ENCODE measurements at regions not wholly inside any gene's neighbourhood (a gene's known extent, or its start where the extent isn't known, plus 50 kb on each side); places are given as distances from the start of the nearest gene placed in this dataset.

DNA sequence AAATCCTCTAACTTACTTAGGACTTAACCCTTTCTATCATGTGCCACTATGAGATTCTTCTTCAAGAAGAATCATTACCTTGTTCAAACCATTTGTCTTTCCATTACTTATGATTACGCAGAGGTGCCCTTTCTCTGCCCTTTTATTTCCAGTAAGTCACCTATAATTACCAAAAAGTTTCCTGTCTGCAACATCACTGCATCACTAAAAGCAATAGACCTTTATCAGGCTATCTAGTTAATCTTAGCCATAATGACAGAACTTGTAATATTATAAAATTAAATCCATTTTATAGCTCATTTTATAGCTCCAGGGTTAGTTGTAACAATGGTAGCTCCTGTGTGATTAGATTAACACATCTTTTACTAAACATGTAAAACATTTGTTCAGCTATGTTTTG, 673.6 kb upstream of the PITX2 start:
- H3K27ac Mint-ChIP-seq (ENCODE audit: unreplicated experiment), result no peak overlapping the region
- H3K36me3 Mint-ChIP-seq (ENCODE audit: low read depth), result no peaks in the 10 kb centered on the region
- H3K27me3 Mint-ChIP-seq (ENCODE audit: low read depth), result peaks cover 50% of the 10 kb centered on the region
- no peak overlapping the region for H3K4me3 Mint-ChIP-seq (ENCODE audit: unreplicated experiment)
- no peak for DNase-seq (ENCODE audit: low spot score)
- peaks cover 9% of the 10 kb centered on the region for H3K9me3 Mint-ChIP-seq (ENCODE audit: low read depth)
- H3K4me1 Mint-ChIP-seq (ENCODE audit: low read depth), result no peaks in the 10 kb centered on the region
- TF ChIP-seq, protein P1, sequence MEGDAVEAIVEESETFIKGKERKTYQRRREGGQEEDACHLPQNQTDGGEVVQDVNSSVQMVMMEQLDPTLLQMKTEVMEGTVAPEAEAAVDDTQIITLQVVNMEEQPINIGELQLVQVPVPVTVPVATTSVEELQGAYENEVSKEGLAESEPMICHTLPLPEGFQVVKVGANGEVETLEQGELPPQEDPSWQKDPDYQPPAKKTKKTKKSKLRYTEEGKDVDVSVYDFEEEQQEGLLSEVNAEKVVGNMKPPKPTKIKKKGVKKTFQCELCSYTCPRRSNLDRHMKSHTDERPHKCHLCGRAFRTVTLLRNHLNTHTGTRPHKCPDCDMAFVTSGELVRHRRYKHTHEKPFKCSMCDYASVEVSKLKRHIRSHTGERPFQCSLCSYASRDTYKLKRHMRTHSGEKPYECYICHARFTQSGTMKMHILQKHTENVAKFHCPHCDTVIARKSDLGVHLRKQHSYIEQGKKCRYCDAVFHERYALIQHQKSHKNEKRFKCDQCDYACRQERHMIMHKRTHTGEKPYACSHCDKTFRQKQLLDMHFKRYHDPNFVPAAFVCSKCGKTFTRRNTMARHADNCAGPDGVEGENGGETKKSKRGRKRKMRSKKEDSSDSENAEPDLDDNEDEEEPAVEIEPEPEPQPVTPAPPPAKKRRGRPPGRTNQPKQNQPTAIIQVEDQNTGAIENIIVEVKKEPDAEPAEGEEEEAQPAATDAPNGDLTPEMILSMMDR (IDR thresholded peaks at IDR 0.05), result no peak

- no peak for DNase-seq (ENCODE audit: low spot score)
- H3K4me3 Mint-ChIP-seq (ENCODE audit: unreplicated experiment), result no peak overlapping the region
- H3K36me3 Mint-ChIP-seq (ENCODE audit: low read depth), result peaks cover 2% of the 10 kb centered on the region
- peaks cover 17% of the 10 kb centered on the region for H3K9me3 Mint-ChIP-seq (ENCODE audit: low read depth)
- H3K4me1 Mint-ChIP-seq (ENCODE audit: low read depth), result no peaks in the 10 kb centered on the region
- TF ChIP-seq, protein P1 (IDR thresholded peaks at IDR 0.05), result no peak
- no peak overlapping the region for H3K27ac Mint-ChIP-seq (ENCODE audit: unreplicated experiment)
- H3K27me3 Mint-ChIP-seq (ENCODE audit: low read depth), result peaks cover 35% of the 10 kb centered on the region
Observed at GRCh38 chr4:111303806-111304205, 680.9 kb upstream of the PITX2 start.

- Mint-ChIP-seq H3K4me1 (ENCODE audit: low read depth) (peaks cover 30% of the 10 kb centered on the region), H3K27ac (ENCODE audit: unreplicated experiment) (peak overlapping the region; percentile 68), H3K36me3 (ENCODE audit: low read depth) (no peaks in the 10 kb centered on the region), H3K27me3 (ENCODE audit: low read depth) (no peaks in the 10 kb centered on the region), H3K4me3 (ENCODE audit: unreplicated experiment) (peak overlapping the region; percentile 44), H3K9me3 (ENCODE audit: low read depth) (no peaks in the 10 kb centered on the region)
- no peak for DNase-seq (ENCODE audit: low spot score)
- TF ChIP-seq, protein P1 (IDR thresholded peaks at IDR 0.05), result no peak
Observed at GRCh38 chr4:111323496-111323895, 700.6 kb upstream of the PITX2 start.

DNA sequence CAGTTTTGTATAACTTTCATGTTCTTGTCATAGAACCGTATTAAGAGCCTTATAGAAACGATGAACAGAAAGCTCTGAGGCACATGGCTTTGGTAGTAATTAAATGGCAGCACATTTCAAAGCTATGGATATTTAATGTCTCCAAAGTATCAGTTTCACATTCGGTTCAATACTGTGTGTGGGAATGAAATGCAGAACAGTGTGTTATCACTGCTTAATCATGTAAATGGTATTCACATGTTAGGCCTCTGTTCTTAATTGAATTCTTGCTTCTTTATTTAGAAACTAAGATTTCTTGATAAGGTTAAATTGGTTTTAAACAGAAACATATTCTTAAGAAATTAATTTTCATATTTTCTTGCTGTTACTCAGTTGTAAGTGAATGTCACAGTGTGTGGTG, 701.0 kb upstream of the PITX2 start:
- Mint-ChIP-seq H3K9me3 (ENCODE audit: low read depth) (no peaks in the 10 kb centered on the region), H3K4me3 (ENCODE audit: unreplicated experiment) (peak overlapping the region; percentile 44), H3K27me3 (ENCODE audit: low read depth) (no peaks in the 10 kb centered on the region), H3K4me1 (ENCODE audit: low read depth) (peaks cover 30% of the 10 kb centered on the region), H3K27ac (ENCODE audit: unreplicated experiment) (peak overlapping the region; percentile 68), H3K36me3 (ENCODE audit: low read depth) (no peaks in the 10 kb centered on the region)
- DNase-seq (ENCODE audit: low spot score), result no peak
- TF ChIP-seq, protein P1 (IDR thresholded peaks at IDR 0.05), result no peak

DNA sequence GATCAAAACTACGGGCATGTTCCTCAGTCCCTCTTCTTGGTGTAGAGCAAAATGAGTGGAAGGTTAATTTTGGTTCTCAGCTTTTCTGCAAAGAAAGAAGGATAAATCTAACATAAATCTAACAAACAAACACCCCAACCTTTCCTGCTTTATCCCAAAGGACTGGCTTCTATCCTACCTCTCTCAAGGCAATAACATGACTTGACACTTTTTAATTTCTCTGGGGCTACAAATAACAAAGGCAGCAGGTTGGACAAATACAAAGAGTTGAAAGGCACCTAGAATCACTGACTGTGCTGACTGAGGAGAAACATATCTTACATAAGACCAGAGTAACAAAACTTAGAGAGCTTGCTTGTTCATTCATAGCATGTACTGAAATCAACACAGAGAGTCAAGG, 703.6 kb upstream of the PITX2 start:
- peaks cover 36% of the 10 kb centered on the region for H3K4me1 Mint-ChIP-seq (ENCODE audit: low read depth)
- H3K9me3 Mint-ChIP-seq (ENCODE audit: low read depth), result no peaks in the 10 kb centered on the region
- no peaks in the 10 kb centered on the region for H3K36me3 Mint-ChIP-seq (ENCODE audit: low read depth)
- no peaks in the 10 kb centered on the region for H3K27me3 Mint-ChIP-seq (ENCODE audit: low read depth)
- H3K27ac Mint-ChIP-seq (ENCODE audit: unreplicated experiment), result no peak overlapping the region
- DNase-seq (ENCODE audit: low spot score), result no peak
- no peak overlapping the region for H3K4me3 Mint-ChIP-seq (ENCODE audit: unreplicated experiment)
- TF ChIP-seq, protein P1 (IDR thresholded peaks at IDR 0.05), result no peak
